Transverse colon (tissue), 4 donors: ENCODE measurements at regions not wholly inside any gene's neighbourhood (a gene's known extent, or its start where the extent isn't known, plus 50 kb on each side); places are given as distances from the start of the nearest gene placed in this dataset.

ENCODE experiments used
- EP300 ChIP-seq: sonication (generic); formaldehyde crosslinking; IDR thresholded peaks from one replicate; pipeline ENCODE4 v1.6.1; 2017; ENCODE audit warnings: antibody characterized with exemption, low read depth
- POLR2A ChIP-seq: fragments of 450-650 bp; IDR thresholded peaks from one replicate; pipeline ENCODE4 v1.6.1; 2016; ENCODE audit warnings: antibody characterized with exemption, mild to moderate bottlenecking, moderate library complexity
- POLR2AphosphoS5 ChIP-seq, 3 donors: sonication (generic); formaldehyde crosslinking; IDR thresholded peaks; one replicate each; pipeline ENCODE4 v1.6.1; 2016; ENCODE audit warnings: antibody characterized with exemption in 3 of 3
- TF ChIP-seq, protein P1 (sequence below), 5 experiments: fragments of 200-600 bp in 3 of 5; fragments of 450-650 bp in 2 of 5; sonication (generic) in 3 of 5; IDR thresholded peaks; 1 replicate in 2 of 5; 2 replicates in 3 of 5; pipeline ENCODE4 v1.5.1; 2016 to 2017; ENCODE audit warnings: antibody characterized with exemption in 5 of 5, inconsistent platforms in 3 of 5, mild to moderate bottlenecking in 2 of 5, moderate library complexity in 1 of 5

DNA sequence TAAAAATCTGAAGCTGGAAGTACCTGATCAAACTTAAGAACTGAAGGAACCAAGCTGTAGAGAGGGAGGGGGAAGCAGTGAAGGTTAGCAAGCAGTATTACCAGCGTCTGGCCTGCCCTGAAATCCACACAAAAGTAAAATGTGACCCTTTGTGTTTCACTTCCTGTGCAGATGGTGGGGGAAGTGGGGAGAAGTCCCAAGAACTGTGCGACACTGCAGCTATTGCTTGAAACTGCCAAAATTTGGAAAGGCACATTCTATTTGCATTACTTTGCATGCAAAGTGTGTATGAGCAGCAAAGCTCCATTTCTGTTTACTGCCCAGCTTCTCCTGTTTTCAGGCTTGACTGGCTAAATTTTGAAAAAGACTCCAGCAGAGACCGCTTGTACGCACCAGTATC, 72.1 kb upstream of the BMAL1 start:
- TF ChIP-seq POLR2A (no peak), POLR2AphosphoS5 (IDR thresholded peaks at IDR 0.05) (no peak), EP300 (no peak)
- TF ChIP-seq, protein P1, sequence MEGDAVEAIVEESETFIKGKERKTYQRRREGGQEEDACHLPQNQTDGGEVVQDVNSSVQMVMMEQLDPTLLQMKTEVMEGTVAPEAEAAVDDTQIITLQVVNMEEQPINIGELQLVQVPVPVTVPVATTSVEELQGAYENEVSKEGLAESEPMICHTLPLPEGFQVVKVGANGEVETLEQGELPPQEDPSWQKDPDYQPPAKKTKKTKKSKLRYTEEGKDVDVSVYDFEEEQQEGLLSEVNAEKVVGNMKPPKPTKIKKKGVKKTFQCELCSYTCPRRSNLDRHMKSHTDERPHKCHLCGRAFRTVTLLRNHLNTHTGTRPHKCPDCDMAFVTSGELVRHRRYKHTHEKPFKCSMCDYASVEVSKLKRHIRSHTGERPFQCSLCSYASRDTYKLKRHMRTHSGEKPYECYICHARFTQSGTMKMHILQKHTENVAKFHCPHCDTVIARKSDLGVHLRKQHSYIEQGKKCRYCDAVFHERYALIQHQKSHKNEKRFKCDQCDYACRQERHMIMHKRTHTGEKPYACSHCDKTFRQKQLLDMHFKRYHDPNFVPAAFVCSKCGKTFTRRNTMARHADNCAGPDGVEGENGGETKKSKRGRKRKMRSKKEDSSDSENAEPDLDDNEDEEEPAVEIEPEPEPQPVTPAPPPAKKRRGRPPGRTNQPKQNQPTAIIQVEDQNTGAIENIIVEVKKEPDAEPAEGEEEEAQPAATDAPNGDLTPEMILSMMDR (IDR thresholded peaks at IDR 0.05) = no peak
